SK-N-SH treated with all-trans-retinoic acid at 6 μM for 48 hours (cell line): ENCODE measurements at regions not wholly inside any gene's neighbourhood (a gene's known extent, or its start where the extent isn't known, plus 50 kb on each side); places are given as distances from the start of the nearest gene placed in this dataset.

ENCODE experiments used
- ARNTL ChIP-seq: fragments of 450-650 bp; formaldehyde crosslinking; IDR thresholded peaks from 2 replicates; pipeline ENCODE4 v1.5.0; 2020; ENCODE audit warnings: low read depth, mild to moderate bottlenecking, moderate library complexity, borderline replicate concordance
- ESRRG ChIP-seq: fragments of 250-450 bp; sonication (Bioruptor Pico); IDR thresholded peaks from 2 replicates; pipeline ENCODE4 v1.6.1; 2021; ENCODE audit warnings: mild to moderate bottlenecking
- ISL1 ChIP-seq: fragments of 250-450 bp; sonication (Bioruptor Pico); IDR thresholded peaks from 2 replicates; pipeline ENCODE4 v2.1.2; 2022; ENCODE audit warnings: mild to moderate bottlenecking, moderate library complexity
- OSR1 ChIP-seq: fragments of 250-450 bp; sonication (Bioruptor Pico); IDR thresholded peaks from 2 replicates; pipeline ENCODE4 v1.8.0; 2022; ENCODE audit warnings: moderate library complexity, mild to moderate bottlenecking, inconsistent platforms
- SNAI2 ChIP-seq: fragments of 250-450 bp; sonication (Bioruptor Pico); IDR thresholded peaks from 2 replicates; pipeline ENCODE4 v1.5.0; 2020; ENCODE audit warnings: mild to moderate bottlenecking, moderate library complexity
- ZFP3 ChIP-seq: fragments of 250-450 bp; sonication (Bioruptor Pico); IDR thresholded peaks from 2 replicates; pipeline ENCODE4 v1.5.0; 2020; ENCODE audit warnings: mild to moderate bottlenecking, moderate library complexity
- ZFP30 ChIP-seq: fragments of 450-650 bp; formaldehyde crosslinking; IDR thresholded peaks from 2 replicates; pipeline ENCODE4 v1.5.0; 2022; ENCODE audit warnings: mild to moderate bottlenecking, moderate library complexity
- ZNF70 ChIP-seq: fragments of 450-650 bp; formaldehyde crosslinking; IDR thresholded peaks from 2 replicates; pipeline ENCODE4 v1.5.0; 2020; ENCODE audit warnings: mild to moderate bottlenecking, moderate library complexity
- TF ChIP-seq, protein P1 (sequence below): fragments of 250-450 bp; sonication (Bioruptor Pico); IDR thresholded peaks from 2 replicates; pipeline ENCODE4 v1.8.0; 2020; ENCODE audit warnings: mild to moderate bottlenecking, moderate library complexity, borderline replicate concordance

DNA sequence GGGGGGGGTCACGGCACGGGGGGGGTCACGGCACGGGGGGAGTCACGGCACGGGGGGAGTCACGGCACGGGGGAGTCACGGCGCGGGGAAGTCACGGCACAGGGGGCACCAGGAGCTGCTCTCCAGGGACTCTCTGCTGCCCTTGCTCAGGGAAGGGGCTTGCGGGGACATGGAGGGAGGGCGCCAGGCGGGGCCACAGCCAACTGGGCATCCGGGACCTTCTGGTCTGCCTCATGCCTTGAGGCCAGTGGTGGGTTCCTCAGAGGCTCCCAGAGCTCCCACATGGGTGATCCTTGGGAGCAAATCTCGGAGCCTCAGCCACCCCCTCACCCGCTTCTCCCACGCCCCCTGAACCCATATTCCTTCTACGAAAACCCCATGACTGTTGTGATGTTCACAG, 55.8 kb upstream of the TMEM18 start:
- TF ChIP-seq SNAI2 = no peak
- no peak for TF ChIP-seq ZFP30 (CRISPR knock-in tag)
- TF ChIP-seq ZFP3 = no peak
- TF ChIP-seq, protein P1, sequence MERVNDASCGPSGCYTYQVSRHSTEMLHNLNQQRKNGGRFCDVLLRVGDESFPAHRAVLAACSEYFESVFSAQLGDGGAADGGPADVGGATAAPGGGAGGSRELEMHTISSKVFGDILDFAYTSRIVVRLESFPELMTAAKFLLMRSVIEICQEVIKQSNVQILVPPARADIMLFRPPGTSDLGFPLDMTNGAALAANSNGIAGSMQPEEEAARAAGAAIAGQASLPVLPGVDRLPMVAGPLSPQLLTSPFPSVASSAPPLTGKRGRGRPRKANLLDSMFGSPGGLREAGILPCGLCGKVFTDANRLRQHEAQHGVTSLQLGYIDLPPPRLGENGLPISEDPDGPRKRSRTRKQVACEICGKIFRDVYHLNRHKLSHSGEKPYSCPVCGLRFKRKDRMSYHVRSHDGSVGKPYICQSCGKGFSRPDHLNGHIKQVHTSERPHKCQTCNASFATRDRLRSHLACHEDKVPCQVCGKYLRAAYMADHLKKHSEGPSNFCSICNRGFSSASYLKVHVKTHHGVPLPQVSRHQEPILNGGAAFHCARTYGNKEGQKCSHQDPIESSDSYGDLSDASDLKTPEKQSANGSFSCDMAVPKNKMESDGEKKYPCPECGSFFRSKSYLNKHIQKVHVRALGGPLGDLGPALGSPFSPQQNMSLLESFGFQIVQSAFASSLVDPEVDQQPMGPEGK (CRISPR knock-in tag) = no peak
- no peak for TF ChIP-seq ZNF70 (CRISPR knock-in tag)
- no peak for TF ChIP-seq ARNTL
- TF ChIP-seq OSR1 (CRISPR knock-in tag) = no peak
- TF ChIP-seq ESRRG (CRISPR knock-in tag) = no peak
- TF ChIP-seq ISL1 (CRISPR knock-in tag) = no peak
